Stimulated activated naive CD4-positive, alpha-beta T cell treated with Interleukin-2 at 50 U/mL for 16 hours (primary cell): ENCODE measurements at regions not wholly inside any gene's neighbourhood (a gene's known extent, or its start where the extent isn't known, plus 50 kb on each side); places are given as distances from the start of the nearest gene placed in this dataset.
"Not testable (repeated sequence)": the region's sequence is repeated elsewhere in the genome, so short reads cannot be mapped to it uniquely, and the experiment has no call there.

Experiments used
- DNase-seq: peaks from one replicate; lab custom pipeline; 2025; lab: John Stamatoyannopoulos, UW

DNA sequence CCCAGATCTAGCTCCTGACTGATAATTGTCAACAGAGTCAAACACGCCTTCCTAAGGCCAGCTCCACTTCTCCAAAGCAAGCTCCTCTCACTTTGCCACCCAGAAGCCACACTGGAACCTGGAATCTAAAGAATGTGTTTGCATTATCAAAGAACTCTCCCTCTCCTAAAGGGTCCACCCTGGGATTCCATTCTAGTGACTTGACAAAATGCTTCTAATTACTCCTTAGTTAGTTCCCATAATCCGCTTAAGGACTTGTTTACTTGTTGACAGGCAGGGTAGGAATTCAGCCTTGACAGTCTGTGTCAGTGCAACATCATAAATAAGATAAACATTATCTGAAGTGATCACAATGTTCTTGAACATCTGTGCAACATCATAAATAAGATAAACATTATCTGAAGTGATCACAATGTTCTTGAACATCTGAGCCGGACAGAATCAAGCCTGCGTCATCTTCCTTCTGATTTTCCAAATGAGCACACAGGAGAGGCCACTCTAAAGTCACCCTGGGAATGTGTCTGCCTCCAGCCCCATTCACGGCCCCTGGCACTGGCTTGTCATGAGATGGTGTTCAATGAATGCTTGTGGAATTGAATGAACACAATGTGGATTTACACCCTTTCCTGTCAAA, 512.1 kb downstream of the IRS2 start:
- no peak for DNase-seq

DNA sequence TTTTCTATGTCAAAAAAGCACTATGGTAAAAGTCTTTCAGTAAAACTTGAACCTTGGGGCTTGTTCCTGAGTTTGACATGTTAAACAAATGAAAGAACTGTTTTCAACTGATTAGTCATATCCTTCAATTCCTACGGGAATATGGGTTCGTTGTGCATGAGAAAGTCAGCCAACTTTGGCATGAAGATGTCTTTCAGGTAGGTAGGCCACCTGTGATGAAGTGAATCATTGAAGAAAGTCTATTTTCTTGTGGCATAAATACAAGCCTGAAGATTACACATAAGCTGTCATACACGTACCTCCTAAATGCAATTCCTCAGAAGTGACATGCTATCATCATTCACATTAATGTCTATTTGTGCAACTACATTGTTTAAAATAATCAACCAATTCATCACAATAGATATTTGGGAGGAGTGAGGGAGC, 513.0 kb downstream of the IRS2 start:
- DNase-seq: no peak

DNA sequence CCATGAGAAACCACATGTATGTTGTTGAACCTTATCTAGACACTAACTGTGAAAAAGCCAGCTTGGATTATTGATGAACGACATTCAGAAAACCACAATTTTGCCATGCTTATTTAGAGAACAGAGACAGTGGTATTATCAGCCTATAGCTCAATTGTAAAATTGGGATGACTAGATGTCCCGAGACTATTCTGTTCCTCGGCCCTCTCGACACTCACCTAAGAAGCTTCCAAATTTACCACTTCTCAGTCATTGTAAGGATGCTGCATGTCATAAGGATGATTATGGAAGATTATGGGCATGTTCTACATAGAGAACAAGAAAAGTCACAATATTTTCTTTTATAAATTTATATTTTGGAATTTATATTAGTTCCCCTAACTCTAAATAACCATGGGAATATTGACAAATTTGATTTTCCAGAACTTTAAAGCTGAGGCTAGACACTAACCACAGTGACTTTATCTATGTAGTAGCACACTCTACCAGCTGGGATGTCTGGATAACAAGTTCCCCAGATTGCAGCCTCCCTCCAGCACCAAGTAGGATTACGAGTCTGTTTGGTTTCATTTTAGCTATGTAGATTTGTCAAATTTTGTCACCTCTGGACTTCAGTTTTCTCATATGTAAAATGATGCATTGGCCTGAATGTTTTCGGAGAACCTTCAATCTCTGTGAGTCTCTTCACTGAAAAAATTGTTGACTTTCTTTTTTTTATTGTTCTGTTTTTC, 513.6 kb downstream of the IRS2 start:
- no peak for DNase-seq

DNA sequence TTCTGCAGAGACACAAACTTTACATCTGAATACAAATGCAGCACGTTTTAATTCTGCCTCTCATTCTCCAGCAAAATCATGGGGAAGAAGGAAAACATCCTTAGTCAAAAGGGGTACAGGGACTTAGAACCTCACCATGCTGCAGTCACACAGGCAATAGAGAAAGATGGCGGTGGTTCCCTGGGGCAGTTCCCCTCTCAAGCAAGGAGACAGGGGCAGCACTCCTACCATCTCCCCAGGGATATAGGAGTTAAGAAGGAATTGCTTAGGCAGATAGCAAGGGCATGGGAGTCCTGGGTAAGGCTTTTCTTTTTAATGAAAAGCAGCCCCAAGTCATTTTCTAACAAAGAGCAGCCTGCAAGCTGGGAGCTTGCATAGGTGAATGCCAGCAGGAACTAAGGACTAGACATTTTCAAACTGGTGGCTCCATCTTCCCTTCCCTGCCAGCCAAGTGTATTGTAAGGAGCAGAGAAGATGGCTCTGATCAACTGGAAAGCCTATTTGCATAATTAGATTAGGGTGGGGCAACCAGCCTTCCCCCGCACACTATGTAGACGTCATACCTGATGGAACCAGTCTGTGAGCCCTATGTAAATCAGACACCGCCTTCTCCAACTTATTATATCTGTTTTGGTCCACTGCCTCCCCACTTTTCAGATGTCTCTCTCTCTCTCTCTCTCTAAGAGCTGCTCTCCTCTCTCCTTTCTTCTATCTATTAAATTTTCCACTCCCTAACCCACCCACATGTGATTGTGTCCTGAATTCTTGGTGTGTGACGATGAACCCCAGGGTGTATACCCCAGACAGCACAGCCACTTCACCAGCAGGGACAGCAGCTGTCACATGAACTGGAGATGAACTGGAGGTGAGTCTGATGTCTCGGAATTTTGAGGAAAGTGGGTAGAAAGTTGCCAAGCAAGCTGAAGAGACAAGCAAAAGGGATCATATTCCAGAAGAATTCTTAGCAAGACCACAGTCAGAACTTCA, 514.5 kb downstream of the IRS2 start:
- no peak for DNase-seq

DNA sequence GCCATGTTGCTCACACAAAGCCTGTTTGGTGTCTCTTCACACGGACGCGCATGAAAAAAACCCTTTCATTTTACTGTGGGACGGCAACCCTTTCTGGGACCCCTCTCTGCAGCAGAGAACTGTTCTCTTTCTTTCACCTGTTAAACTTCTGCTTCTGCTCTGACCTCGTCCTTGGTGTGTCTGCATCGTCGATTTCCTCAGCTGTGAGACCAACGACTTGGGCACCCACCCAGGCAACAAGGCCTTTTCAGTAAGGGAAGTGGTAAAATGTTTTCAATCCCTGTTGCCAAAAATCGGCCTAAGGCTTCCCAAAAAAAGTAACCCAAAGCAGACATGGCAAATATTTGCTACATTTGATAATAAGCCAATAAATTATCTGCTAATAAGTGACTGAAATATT, 515.3 kb downstream of the IRS2 start:
- DNase-seq: no peak

DNA sequence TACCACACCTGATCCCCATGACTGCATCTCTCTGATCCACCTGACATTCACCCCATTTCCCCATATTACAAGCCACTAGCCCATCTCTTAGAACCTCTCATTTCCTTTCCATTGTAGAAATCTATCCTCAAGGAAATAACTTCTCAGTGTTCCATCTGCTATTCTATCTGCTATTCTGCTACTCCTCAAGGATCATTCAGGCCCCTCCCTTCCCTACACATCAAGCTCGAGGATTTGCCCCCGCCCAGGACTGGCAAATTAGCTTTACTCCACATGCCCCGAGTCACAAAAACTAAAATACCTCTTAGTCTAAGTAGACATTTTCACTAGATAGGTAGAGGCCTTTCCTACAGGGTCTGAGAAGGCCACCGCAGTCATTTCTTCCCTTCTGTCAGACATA, 517.0 kb downstream of the IRS2 start:
- DNase-seq: not testable (repeated sequence)

DNA sequence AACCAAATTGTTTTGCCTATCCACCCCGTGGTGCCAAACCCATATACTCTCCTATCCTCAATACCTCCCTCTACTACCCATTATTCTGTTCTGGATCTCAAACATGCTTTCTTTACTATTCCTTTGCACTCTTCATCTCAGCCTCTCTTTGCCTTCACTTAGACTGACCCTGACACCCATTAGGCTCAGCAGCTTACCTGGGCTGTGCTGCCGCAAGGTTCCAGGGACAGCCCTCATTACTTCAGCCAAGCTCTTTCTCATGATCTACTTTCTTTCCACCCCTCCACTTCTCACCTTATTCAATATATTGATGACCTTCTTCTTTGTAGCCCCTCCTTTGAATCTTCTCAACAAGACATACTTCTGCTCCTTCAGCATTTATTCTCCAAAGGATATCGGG, 517.9 kb downstream of the IRS2 start:
- not testable (repeated sequence) for DNase-seq

DNA sequence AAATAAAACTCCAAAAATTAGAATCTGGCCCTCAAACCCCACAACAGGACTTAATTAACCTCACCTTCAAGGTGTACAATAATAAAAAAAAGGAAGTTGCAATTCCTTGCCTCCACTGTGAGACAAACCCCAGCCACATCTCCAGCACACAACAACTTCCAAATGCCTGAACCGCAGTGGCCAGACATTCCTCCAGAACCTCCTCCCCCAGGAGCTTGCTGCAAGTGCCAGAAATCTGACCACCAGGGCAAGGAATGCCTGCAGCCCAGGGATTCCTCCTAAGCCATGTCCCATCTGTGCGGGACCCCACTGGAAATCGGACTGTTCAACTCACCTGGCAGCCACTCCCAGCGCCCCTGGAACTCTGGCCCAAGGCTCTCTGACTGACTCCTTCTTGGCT, 519.0 kb downstream of the IRS2 start:
- not testable (repeated sequence) for DNase-seq

DNA sequence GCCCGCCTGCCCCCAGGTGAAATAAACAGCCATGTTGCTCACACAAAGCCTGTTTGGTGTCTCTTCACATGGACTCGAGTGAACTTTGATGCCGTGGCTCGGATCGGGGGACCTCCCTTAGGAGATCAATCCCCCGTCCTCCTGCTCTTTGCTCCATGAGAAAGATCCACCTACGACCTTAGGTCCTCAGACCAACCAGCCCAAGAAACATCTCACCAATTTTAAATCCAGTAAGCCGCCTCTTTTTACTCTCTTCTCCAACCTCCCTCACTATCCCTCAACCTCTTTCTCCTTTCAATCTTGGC, 521.0 kb downstream of the IRS2 start:
- not testable (repeated sequence) for DNase-seq

DNA sequence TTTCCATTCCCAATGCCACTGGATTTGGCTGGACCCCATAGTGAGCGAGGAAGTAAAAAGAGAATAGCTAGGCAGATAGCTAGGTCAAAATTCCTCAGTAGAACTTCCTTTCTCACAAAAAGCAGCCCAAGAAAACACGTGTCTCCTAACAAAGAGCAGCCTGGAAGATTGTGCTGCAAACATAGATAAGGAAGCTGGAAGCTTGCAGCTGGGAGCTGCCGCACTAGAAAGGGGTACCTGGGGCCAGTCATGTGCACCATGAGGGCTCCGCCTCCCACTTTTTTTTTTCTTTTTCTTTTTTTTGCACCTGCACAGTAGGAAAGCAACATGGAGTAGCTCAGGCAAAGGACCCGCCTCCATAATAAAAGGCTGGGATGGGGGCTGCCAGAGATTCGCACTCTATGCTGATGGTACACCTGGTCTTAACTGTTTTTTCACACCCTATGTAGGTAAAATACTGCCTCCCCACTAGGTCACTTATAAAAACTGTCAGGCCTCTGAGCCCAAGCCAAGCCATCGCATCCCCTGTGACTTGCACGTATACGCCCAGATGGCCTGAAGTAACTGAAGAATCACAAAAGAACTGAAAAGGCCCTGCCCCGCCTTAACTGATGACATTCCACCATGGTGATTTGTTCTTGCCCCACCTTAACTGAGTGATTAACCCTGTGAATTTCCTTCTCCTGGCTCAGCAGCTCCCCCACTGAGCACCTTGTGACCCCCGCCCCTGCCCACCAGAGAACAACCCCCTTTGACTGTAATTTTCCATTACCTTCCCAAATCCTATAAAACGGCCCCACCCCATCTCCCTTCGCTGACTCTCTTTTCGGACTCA, 521.6 kb downstream of the IRS2 start:
- DNase-seq: not testable (repeated sequence)

DNA sequence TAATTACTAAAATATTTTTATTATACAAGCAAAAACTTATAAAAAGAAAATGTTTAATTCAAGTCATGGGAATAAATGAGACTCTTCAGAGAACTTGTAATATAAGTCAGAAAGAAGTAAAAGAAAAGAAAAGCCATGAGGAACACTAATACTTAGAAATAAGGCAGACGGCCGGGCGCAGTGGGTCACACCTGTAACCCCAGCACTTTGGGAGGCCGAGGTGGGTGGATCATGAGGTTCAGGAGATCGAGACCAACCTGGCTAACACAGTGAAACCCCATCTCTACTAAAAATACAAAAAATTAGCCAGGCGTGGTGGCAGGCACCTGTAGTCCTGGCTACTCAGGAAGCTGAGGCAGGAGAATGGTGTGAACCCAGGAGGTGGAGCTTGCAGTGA, 528.6 kb downstream of the IRS2 start:
- DNase-seq: not testable (repeated sequence)
